GM12872 (cell line): ENCODE measurements at regions not wholly inside any gene's neighbourhood (a gene's known extent, or its start where the extent isn't known, plus 50 kb on each side); places are given as distances from the start of the nearest gene placed in this dataset.

Experiments used
- CTCF ChIP-seq: IDR thresholded peaks from 3 replicates; pipeline ENCODE4 v1.5.1; 2011; ENCODE audit warnings: low read depth, mild to moderate bottlenecking, low read length, moderate library complexity; ENCODE audit not compliant: insufficient read depth

GRCh38 chr2:133654949-133655348, 86.7 kb upstream of the NCKAP5 start:
- no peak for TF ChIP-seq CTCF

GRCh38 chr2:133655610-133656009, 87.3 kb upstream of the NCKAP5 start:
- no peak for TF ChIP-seq CTCF

- TF ChIP-seq CTCF = no peak
Observed at GRCh38 chr2:133657591-133657990, 89.3 kb upstream of the NCKAP5 start.

- TF ChIP-seq CTCF = no peak
Observed at GRCh38 chr2:133658020-133658903, 90.0 kb upstream of the NCKAP5 start.

- TF ChIP-seq CTCF = no peak
Observed at GRCh38 chr2:133660510-133660909, 92.2 kb upstream of the NCKAP5 start.

- no peak for TF ChIP-seq CTCF
Observed at GRCh38 chr2:133661392-133661791, 93.1 kb upstream of the NCKAP5 start.

GRCh38 chr2:133666621-133667020, 98.4 kb upstream of the NCKAP5 start:
- no peak for TF ChIP-seq CTCF
